Mucosa of gallbladder (tissue), 1 donor: ENCODE measurements at regions not wholly inside any gene's neighbourhood (a gene's known extent, or its start where the extent isn't known, plus 50 kb on each side); places are given as distances from the start of the nearest gene placed in this dataset.
"Not testable (repeated sequence)": the region's sequence is repeated elsewhere in the genome, so short reads cannot be mapped to it uniquely, and the experiment has no call there.

Experiments used
- DNase-seq: peaks from one replicate; pipeline ENCODE4 v3.0.0-alpha.2; 2020; ENCODE audit warnings: low spot score
- donor health status: DM: no; HTN: no; CAD: no.

GRCh38 chrX:46223499-46223898 lies 321.7 kb downstream of the ZNF674 start:
- not testable (repeated sequence) for DNase-seq

GRCh38 chrX:46220822-46221221 lies 324.4 kb downstream of the ZNF674 start:
- no peak for DNase-seq

- DNase-seq, result no peak
Observed at GRCh38 chrX:46218373-46218772, 326.8 kb downstream of the ZNF674 start.

GRCh38 chrX:46216406-46216805 lies 328.8 kb downstream of the ZNF674 start:
- DNase-seq, result no peak

- DNase-seq, result no peak
Observed at GRCh38 chrX:46211079-46211478, 334.1 kb downstream of the ZNF674 start.

GRCh38 chrX:46209768-46210167 lies 335.5 kb downstream of the ZNF674 start:
- no peak for DNase-seq

GRCh38 chrX:46209037-46209436 lies 336.2 kb downstream of the ZNF674 start:
- no peak for DNase-seq

GRCh38 chrX:46208225-46208854 lies 336.9 kb downstream of the ZNF674 start:
- DNase-seq, result no peak

GRCh38 chrX:46204721-46205422 lies 340.3 kb downstream of the ZNF674 start:
- DNase-seq, result no peak

GRCh38 chrX:46202733-46203514 lies 342.3 kb downstream of the ZNF674 start:
- no peak for DNase-seq

GRCh38 chrX:46200413-46200812 lies 344.8 kb downstream of the ZNF674 start:
- no peak for DNase-seq

GRCh38 chrX:46198858-46199257 lies 346.4 kb downstream of the ZNF674 start:
- no peak for DNase-seq

GRCh38 chrX:46186811-46187106 lies 358.5 kb downstream of the ZNF674 start:
- not testable (repeated sequence) for DNase-seq

- no peak for DNase-seq
Observed at GRCh38 chrX:46185923-46186810, 359.1 kb downstream of the ZNF674 start.

GRCh38 chrX:46184749-46185148 lies 360.5 kb downstream of the ZNF674 start:
- no peak for DNase-seq

GRCh38 chrX:46180258-46180687 lies 364.9 kb downstream of the ZNF674 start:
- DNase-seq, result no peak

- no peak for DNase-seq
Observed at GRCh38 chrX:46179748-46180147, 365.5 kb downstream of the ZNF674 start.

- no peak for DNase-seq
Observed at GRCh38 chrX:46178763-46179162, 366.5 kb downstream of the ZNF674 start.

GRCh38 chrX:46173159-46173558 lies 372.1 kb downstream of the ZNF674 start:
- no peak for DNase-seq

- not testable (repeated sequence) for DNase-seq
Observed at GRCh38 chrX:46171457-46171856, 373.8 kb downstream of the ZNF674 start.

- DNase-seq, result no peak
Observed at GRCh38 chrX:46169808-46170207, 375.4 kb downstream of the ZNF674 start.

GRCh38 chrX:46168254-46168653 lies 377.0 kb downstream of the ZNF674 start:
- DNase-seq, result no peak
